Activated naive CD4-positive, alpha-beta T cell treated with anti-CD3 and anti-CD28 coated beads, Interleukin-2, amount 10 ng/mL, durations not matched to agents 7 days and 5 days (primary cell): ENCODE measurements at regions not wholly inside any gene's neighbourhood (a gene's known extent, or its start where the extent isn't known, plus 50 kb on each side); places are given as distances from the start of the nearest gene placed in this dataset.
A peak's percentile ranks its signal among the peaks of the same experiment; 100 is the strongest.

Experiments used
- CTCF ChIA-PET: fragments of 350-600 bp; sonication (Branson Sonifier 250); formaldehyde crosslinking; loops from one replicate; lab custom pipeline; 2021; ENCODE audit warnings: antibody characterized with exemption; lab: Charles Lee
- DNase-seq: peaks from one replicate; pipeline ENCODE4 v3.0.0-alpha.2; 2020
- H3K27ac Mint-ChIP-seq: one replicate; pipeline ENCODE4 v1.8.0; 2021; ENCODE audit warnings: mild to moderate bottlenecking, moderate library complexity, mixed read lengths
- H3K27me3 Mint-ChIP-seq: one replicate; pipeline ENCODE4 v1.8.0; 2021; ENCODE audit warnings: mild to moderate bottlenecking, mixed read lengths
- H3K36me3 Mint-ChIP-seq: one replicate; pipeline ENCODE4 v1.8.0; 2021; ENCODE audit warnings: mixed read lengths
- H3K4me1 Mint-ChIP-seq: one replicate; pipeline ENCODE4 v1.8.0; 2021; ENCODE audit warnings: mixed read lengths
- H3K4me3 Mint-ChIP-seq: one replicate; pipeline ENCODE4 v1.8.0; 2021; ENCODE audit warnings: mild to moderate bottlenecking, moderate library complexity, mixed read lengths
- H3K9me3 Mint-ChIP-seq: one replicate; pipeline ENCODE4 v1.8.0; 2021; ENCODE audit warnings: mixed read lengths

DNA sequence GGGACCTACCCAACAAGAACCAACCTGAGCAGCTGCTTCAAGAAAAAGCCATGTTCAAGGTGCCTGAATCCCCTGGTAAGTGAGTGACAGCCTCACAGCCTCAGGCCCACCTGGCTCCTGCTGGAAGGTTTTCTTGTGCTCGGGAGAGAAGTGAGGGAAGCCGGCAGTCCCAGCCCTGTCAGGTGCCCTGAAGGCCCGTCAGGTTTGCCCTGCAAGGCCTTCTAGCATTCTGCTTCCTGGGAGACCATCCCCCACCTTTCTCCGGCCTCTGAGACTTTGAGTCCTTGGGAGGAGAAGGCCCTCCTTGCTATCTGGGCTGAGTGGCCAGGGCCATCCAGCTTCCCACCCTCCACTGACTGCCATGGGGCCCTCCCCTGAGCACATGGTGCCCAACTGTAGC lies 166.7 kb upstream of the ZNF267 start:
- H3K36me3 Mint-ChIP-seq, result peaks cover 59% of the 10 kb centered on the region
- H3K4me1 Mint-ChIP-seq, result peaks cover 24% of the 10 kb centered on the region
- H3K4me3 Mint-ChIP-seq, result no peak overlapping the region
- no peak for DNase-seq
- H3K9me3 Mint-ChIP-seq, result peaks cover 1% of the 10 kb centered on the region
- CTCF ChIA-PET, result no interaction called here
- H3K27ac Mint-ChIP-seq, result no peak overlapping the region
- H3K27me3 Mint-ChIP-seq, result no peaks in the 10 kb centered on the region

- DNase-seq, result no peak
- Mint-ChIP-seq H3K27me3 (no peaks in the 10 kb centered on the region), H3K4me1 (peaks cover 24% of the 10 kb centered on the region), H3K27ac (peak overlapping the region; percentile 11), H3K9me3 (peaks cover 4% of the 10 kb centered on the region), H3K36me3 (peaks cover 53% of the 10 kb centered on the region), H3K4me3 (no peak overlapping the region)
- CTCF ChIA-PET, result no interaction called here
Measured at GRCh38 chr16:31707743-31708335, 165.8 kb upstream of the ZNF267 start.

GRCh38 chr16:31708348-31708747 lies 165.3 kb upstream of the ZNF267 start:
- peaks cover 52% of the 10 kb centered on the region for H3K36me3 Mint-ChIP-seq
- CTCF ChIA-PET, result no interaction called here

DNA sequence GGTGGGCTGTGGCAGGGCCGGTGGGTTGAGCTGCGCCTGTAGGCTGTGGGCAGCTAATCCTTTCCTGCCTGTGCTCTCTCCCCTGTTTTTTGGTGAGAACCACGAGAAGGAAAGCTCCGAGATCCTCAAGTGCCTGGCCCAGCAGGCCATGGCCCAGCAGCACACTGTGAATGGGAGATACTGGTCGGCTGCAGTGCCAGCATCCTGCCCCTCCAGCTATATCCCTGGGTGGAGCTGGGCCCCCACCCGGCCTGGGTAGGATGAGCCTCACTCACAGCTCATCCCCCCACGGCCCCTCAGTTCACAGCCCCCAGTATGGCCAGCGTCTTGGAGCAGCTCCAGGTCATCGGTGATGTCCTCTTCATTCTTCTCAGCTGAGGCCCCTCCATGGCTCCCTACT lies 164.4 kb upstream of the ZNF267 start:
- CTCF ChIA-PET, result interaction anchor here (0.9 kb wide), 1 partner anchor 150 kb away, joined by 3 read pairs; no protein-coding TSS in a partner anchor
- H3K36me3 Mint-ChIP-seq, result peaks cover 48% of the 10 kb centered on the region

More at GRCh38 chr16:31708348-31708747, 165.3 kb upstream of the ZNF267 start:
- Mint-ChIP-seq H3K27ac (no peak overlapping the region), H3K4me1 (peaks cover 27% of the 10 kb centered on the region), H3K9me3 (peaks cover 4% of the 10 kb centered on the region), H3K27me3 (no peaks in the 10 kb centered on the region), H3K4me3 (no peak overlapping the region)
- peak; percentile 30 for DNase-seq

DNA sequence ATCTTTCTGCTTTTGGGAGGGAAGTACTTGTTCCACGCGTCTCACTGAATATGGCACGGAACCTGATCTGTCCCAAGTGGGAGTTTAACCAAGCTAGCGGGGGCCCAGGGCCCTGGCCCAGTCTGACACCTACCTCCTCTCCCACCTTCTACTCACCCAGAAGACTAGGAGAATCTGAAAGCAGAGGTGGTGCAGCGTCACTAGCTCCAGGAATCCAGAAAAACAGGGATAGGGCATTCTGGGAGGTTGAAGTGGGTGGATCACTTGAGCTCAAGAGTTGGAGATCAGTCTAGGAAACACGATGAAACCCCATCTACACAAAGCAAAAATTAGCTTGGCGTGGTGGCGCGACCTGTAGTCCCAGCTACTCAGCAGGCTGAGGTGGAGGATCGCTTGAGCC lies 163.5 kb upstream of the ZNF267 start:
- Mint-ChIP-seq H3K27ac (no peak overlapping the region), H3K27me3 (no peaks in the 10 kb centered on the region), H3K9me3 (peaks cover 8% of the 10 kb centered on the region), H3K36me3 (peaks cover 51% of the 10 kb centered on the region), H3K4me3 (no peak overlapping the region), H3K4me1 (peaks cover 43% of the 10 kb centered on the region)
- CTCF ChIA-PET, result no interaction called here
- DNase-seq, result no peak

More for the DNA sequence above, 164.4 kb upstream of the ZNF267 start:
- no peak for DNase-seq
- peaks cover 33% of the 10 kb centered on the region for H3K4me1 Mint-ChIP-seq
- no peak overlapping the region for H3K27ac Mint-ChIP-seq
- H3K9me3 Mint-ChIP-seq, result peaks cover 5% of the 10 kb centered on the region
- no peak overlapping the region for H3K4me3 Mint-ChIP-seq
- no peaks in the 10 kb centered on the region for H3K27me3 Mint-ChIP-seq

GRCh38 chr16:31710880-31711279 lies 162.7 kb upstream of the ZNF267 start:
- CTCF ChIA-PET, result interaction anchor here (0.7 kb wide), 1 partner anchor 9 kb away, joined by 4 read pairs; no protein-coding TSS in a partner anchor

DNA sequence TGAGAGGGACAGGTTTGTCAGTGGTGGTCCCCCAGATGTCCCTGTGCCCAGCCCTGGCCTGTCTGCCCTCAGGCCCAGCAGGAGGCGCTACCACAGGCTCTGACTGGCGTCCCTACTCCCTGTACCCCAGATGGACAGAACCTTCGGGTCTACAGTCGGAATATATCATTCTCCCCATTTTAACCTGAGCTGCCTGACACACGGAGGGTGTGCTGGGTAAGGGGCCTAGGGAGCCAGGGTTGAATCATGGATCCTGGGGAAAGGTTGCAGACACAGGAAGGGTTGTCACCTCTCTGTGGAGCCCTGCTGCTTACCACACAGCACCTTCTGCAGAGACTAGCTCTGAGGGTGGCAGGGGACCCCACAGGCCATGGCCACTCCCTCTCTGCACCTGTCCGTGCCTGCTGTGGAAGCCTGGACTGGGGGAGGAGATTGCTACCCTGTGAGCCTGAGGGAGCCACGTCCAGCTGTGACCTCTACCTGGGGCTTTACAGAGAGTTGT lies 162.2 kb upstream of the ZNF267 start:
- Mint-ChIP-seq H3K9me3 (peaks cover 13% of the 10 kb centered on the region), H3K27ac (no peak overlapping the region), H3K36me3 (peaks cover 58% of the 10 kb centered on the region), H3K4me1 (peaks cover 54% of the 10 kb centered on the region), H3K27me3 (no peaks in the 10 kb centered on the region), H3K4me3 (peak overlapping the region; percentile 99)
- no peak for DNase-seq
- CTCF ChIA-PET, result interaction anchor here (0.7 to 1.6 kb wide), 2 partner anchors 10 to 157 kb away, joined by 4 to 5 read pairs; no protein-coding TSS in a partner anchor

More at GRCh38 chr16:31710880-31711279, 162.7 kb upstream of the ZNF267 start:
- no peak overlapping the region for H3K4me3 Mint-ChIP-seq
- peaks cover 13% of the 10 kb centered on the region for H3K9me3 Mint-ChIP-seq
- no peak for DNase-seq
- H3K4me1 Mint-ChIP-seq, result peaks cover 50% of the 10 kb centered on the region
- H3K27me3 Mint-ChIP-seq, result no peaks in the 10 kb centered on the region
- no peak overlapping the region for H3K27ac Mint-ChIP-seq
- H3K36me3 Mint-ChIP-seq, result peaks cover 57% of the 10 kb centered on the region

GRCh38 chr16:31712064-31712540 lies 161.5 kb upstream of the ZNF267 start:
- DNase-seq, result no peak
- Mint-ChIP-seq H3K9me3 (peaks cover 14% of the 10 kb centered on the region), H3K4me3 (peak overlapping the region; percentile 99), H3K36me3 (peaks cover 63% of the 10 kb centered on the region), H3K27me3 (no peaks in the 10 kb centered on the region), H3K4me1 (peaks cover 58% of the 10 kb centered on the region), H3K27ac (peak overlapping the region; percentile 33)
- CTCF ChIA-PET, result interaction anchor here (1.2 to 1.6 kb wide), 2 partner anchors 9 to 157 kb away, joined by 4 to 5 read pairs; no protein-coding TSS in a partner anchor

- Mint-ChIP-seq H3K27ac (peak overlapping the region; percentile 99), H3K36me3 (peaks cover 65% of the 10 kb centered on the region), H3K4me3 (peak overlapping the region; percentile 99), H3K9me3 (peaks cover 23% of the 10 kb centered on the region), H3K27me3 (no peaks in the 10 kb centered on the region), H3K4me1 (peaks cover 48% of the 10 kb centered on the region)
- CTCF ChIA-PET, result interaction anchor here (0.7 to 1.6 kb wide), 5 partner anchors 9 to 156 kb away, joined by 3 to 5 read pairs (median 3); no protein-coding TSS in a partner anchor
- peak; percentile 96 for DNase-seq
Measured at GRCh38 chr16:31713071-31713944, 160.3 kb upstream of the ZNF267 start.

DNA sequence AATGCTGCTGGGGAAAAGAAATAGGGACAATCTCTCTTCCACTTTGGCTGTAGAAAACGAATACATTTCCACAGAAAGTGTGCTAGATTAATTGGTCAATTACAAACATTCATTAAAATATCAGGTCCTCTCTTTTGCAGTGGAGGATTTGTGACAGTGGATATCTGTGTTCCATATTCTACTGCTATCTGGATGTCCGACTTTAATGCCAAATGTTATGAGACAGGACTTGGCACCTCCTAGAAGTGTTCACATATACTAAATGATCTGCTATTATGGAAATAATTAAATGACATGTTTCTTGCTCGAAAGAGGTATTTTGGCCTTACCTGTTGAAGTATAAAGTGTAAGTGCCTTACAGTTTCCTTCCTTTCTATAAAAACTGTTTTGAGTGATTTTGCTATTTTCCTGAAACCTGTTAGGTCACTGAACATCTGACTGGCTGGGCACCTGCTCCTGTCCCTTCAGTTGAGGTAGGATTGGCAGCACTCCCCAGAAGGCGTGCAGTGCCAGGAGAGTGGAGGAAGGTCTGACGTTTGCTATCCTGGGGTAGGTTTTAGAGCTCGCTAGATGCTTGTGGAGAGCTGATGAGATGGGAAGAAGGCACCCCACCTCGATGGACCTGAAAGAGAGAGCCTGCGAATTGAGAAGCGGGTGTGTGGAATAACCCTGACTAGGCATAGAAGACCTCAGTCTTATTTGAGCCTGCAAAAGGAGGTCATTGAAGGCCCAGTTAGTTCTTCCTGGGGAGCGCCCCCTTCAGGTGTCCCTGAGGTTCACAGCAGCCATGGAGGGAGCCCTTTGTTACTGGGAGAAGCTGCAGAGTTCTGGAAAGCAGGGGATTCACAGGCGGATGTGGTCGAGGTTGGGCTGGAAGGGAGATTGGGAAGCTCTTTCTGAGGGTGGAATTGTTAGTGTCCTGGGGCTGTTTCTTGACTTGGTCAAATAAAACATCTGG lies 159.4 kb upstream of the ZNF267 start:
- H3K9me3 Mint-ChIP-seq, result peaks cover 25% of the 10 kb centered on the region
- peaks cover 68% of the 10 kb centered on the region for H3K36me3 Mint-ChIP-seq
- H3K27me3 Mint-ChIP-seq, result no peaks in the 10 kb centered on the region
- peak overlapping the region; percentile 99 for H3K4me3 Mint-ChIP-seq
- H3K27ac Mint-ChIP-seq, result peak overlapping the region; percentile 99
- peaks cover 46% of the 10 kb centered on the region for H3K4me1 Mint-ChIP-seq
- CTCF ChIA-PET, result interaction anchor here (0.7 to 1.2 kb wide), 5 partner anchors 8 to 203 kb away, joined by 3 to 4 read pairs (median 3); no protein-coding TSS in a partner anchor
- no peak for DNase-seq

DNA sequence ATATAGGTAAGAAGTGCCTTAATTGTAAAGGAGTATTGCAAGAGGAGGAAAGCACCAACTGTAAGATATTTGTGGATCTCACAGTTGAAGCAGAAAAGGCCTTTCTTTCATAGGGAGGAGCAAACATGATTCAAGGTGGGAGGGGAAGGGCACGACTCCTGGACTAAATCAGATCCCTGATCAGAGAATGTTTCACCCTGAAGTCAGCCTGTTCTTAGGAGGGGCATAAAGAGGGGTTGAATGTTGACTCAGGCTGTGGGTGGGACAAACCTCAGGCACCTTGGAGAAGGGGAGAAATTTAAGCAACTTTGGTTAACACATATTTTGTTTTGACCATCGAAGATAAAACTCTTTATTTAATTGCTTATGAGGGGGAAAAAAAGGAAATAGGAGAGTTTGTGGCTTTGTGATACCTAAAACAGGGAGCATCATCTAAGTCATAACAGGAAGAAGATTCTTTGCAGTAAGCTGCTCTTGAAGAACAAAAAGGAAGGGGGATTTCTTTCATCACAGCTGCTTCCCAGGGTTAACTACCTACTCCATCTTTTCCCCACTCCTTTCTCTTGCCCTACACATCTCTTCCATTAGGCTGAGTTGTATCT lies 158.6 kb upstream of the ZNF267 start:
- CTCF ChIA-PET, result interaction anchor here (0.9 to 1.2 kb wide), 4 partner anchors 8 to 203 kb away, joined by 3 to 4 read pairs (median 3); no protein-coding TSS in a partner anchor
- H3K27me3 Mint-ChIP-seq, result no peaks in the 10 kb centered on the region
- peaks cover 31% of the 10 kb centered on the region for H3K9me3 Mint-ChIP-seq
- peak overlapping the region; percentile 73 for H3K27ac Mint-ChIP-seq
- H3K36me3 Mint-ChIP-seq, result peaks cover 68% of the 10 kb centered on the region
- DNase-seq, result no peak
- H3K4me1 Mint-ChIP-seq, result peaks cover 46% of the 10 kb centered on the region
- peak overlapping the region; percentile 99 for H3K4me3 Mint-ChIP-seq

- CTCF ChIA-PET, result no interaction called here
Measured at GRCh38 chr16:31715915-31716314, 157.7 kb upstream of the ZNF267 start.

DNA sequence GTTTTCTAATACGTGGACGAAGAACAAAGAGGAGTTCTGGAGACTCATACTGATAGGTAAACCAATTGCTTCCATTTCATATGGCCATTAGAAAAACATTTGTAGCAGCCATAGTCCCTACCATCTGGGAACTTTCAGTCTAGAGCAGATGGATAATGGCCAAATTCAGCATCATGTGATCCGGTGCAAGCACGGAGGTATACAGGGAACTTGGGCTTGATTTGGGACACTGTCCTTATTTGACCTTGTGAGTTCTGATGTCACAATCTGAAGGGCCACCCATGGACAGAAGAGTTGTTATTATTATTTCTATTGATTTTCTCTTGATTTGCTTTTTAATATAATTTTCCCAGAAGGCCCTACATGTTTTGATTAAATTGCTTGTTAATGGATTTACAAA lies 154.6 kb upstream of the ZNF267 start:
- CTCF ChIA-PET, result no interaction called here
- H3K36me3 Mint-ChIP-seq, result peaks cover 89% of the 10 kb centered on the region
- H3K27ac Mint-ChIP-seq, result no peak overlapping the region
- H3K4me3 Mint-ChIP-seq, result no peak overlapping the region
- H3K27me3 Mint-ChIP-seq, result no peaks in the 10 kb centered on the region
- DNase-seq, result no peak
- peaks cover 44% of the 10 kb centered on the region for H3K9me3 Mint-ChIP-seq
- H3K4me1 Mint-ChIP-seq, result peaks cover 27% of the 10 kb centered on the region

More at GRCh38 chr16:31715915-31716314, 157.7 kb upstream of the ZNF267 start:
- no peak for DNase-seq
- Mint-ChIP-seq H3K4me3 (no peak overlapping the region), H3K36me3 (peaks cover 74% of the 10 kb centered on the region), H3K9me3 (peaks cover 36% of the 10 kb centered on the region), H3K27me3 (no peaks in the 10 kb centered on the region), H3K27ac (no peak overlapping the region), H3K4me1 (peaks cover 46% of the 10 kb centered on the region)
